Right renal pelvis (tissue), 4 donors: ENCODE measurements at regions not wholly inside any gene's neighbourhood (a gene's known extent, or its start where the extent isn't known, plus 50 kb on each side); places are given as distances from the start of the nearest gene placed in this dataset.
A peak's percentile ranks its signal among the peaks of the same experiment; 100 is the strongest.

Experiments used
- DNase-seq, 4 donors: peaks; one replicate each; pipeline ENCODE4 v3.0.0-alpha.2; 2013; ENCODE audit warnings: low read depth in 4 of 4, low spot score in 3 of 4, missing footprints in 1 of 4

- no peak for DNase-seq
Observed at GRCh38 chr4:152118819-152119553, 358.2 kb upstream of the GATB start.

GRCh38 chr4:152117933-152118507 is 357.2 kb upstream of the GATB start:
- DNase-seq: no peak

GRCh38 chr4:152117520-152117919 is 356.7 kb upstream of the GATB start:
- no peak for DNase-seq

GRCh38 chr4:152117054-152117453 is 356.2 kb upstream of the GATB start:
- DNase-seq: no peak

- DNase-seq: no peak
Observed at GRCh38 chr4:152115794-152116193, 355.0 kb upstream of the GATB start.

GRCh38 chr4:152115118-152115517 is 354.3 kb upstream of the GATB start:
- no peak for DNase-seq

- no peak for DNase-seq
Observed at GRCh38 chr4:152114562-152114961, 353.8 kb upstream of the GATB start.

- no peak for DNase-seq
Observed at GRCh38 chr4:152112887-152113286, 352.1 kb upstream of the GATB start.

- no peak for DNase-seq
Observed at GRCh38 chr4:152112190-152112589, 351.4 kb upstream of the GATB start.

- DNase-seq: no peak
Observed at GRCh38 chr4:152110780-152111179, 350.0 kb upstream of the GATB start.

- peak in 1 of 4 donors; percentile 52 for DNase-seq
Observed at GRCh38 chr4:152109531-152110509, 349.0 kb upstream of the GATB start.

- DNase-seq: no peak
Observed at GRCh38 chr4:152107736-152108500, 347.1 kb upstream of the GATB start.

- DNase-seq: no peak
Observed at GRCh38 chr4:152106781-152107321, 346.0 kb upstream of the GATB start.

- DNase-seq: no peak
Observed at GRCh38 chr4:152106113-152106763, 345.4 kb upstream of the GATB start.

GRCh38 chr4:152104901-152105357 is 344.1 kb upstream of the GATB start:
- DNase-seq: no peak

- no peak for DNase-seq
Observed at GRCh38 chr4:152104356-152104755, 343.5 kb upstream of the GATB start.

GRCh38 chr4:152103181-152103901 is 342.5 kb upstream of the GATB start:
- no peak for DNase-seq

- no peak for DNase-seq
Observed at GRCh38 chr4:152102436-152103000, 341.7 kb upstream of the GATB start.
